ENCODE measurements at regions not wholly inside any gene's neighbourhood (a gene's known extent, or its start where the extent isn't known, plus 50 kb on each side); places are given as distances from the start of the nearest gene placed in this dataset.

DNA sequence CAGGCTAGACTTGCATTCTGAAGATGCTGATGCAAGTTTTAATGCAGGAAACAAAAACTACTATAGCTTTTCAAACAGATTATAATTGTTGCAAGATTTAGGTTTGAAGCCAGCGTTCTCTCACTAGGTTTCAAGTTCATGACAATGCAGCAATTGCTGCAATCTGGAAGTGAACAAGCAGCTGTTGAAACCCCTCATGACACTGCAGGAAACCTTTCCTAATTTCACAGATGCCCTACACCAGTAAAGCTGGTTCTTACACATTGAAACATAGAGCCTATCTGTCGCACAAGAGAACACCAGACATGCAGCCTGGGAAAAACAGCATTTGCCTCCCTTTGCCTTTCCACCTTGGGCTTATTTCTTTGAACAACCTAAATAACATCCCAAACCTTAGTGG lies 1737.2 kb upstream of the MIR17HG start:
- no peak for DNase-seq (ENCODE audit: low read depth in 4 of 4, low spot score in 3 of 4)

DNA sequence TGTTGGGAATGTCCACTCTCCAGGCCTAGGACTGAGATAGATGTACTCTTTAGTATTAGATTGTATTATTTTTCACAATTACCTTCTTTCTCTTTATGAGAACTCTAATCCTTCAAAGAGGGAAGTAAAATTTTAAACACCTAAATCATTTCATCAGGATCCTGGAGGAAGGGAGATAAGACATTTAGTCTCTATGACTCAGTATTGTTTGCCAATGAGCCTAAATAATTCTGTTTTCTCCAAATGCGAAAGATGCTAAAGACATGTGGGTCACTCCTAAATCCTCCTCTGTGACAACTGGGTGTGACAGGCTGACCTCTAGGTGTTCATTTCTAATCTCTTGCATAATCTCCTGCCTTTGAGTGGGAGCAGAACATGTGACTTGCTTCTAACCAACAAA lies 1736.6 kb upstream of the MIR17HG start:
- no peak for DNase-seq (ENCODE audit: low read depth in 4 of 4, low spot score in 3 of 4)

DNA sequence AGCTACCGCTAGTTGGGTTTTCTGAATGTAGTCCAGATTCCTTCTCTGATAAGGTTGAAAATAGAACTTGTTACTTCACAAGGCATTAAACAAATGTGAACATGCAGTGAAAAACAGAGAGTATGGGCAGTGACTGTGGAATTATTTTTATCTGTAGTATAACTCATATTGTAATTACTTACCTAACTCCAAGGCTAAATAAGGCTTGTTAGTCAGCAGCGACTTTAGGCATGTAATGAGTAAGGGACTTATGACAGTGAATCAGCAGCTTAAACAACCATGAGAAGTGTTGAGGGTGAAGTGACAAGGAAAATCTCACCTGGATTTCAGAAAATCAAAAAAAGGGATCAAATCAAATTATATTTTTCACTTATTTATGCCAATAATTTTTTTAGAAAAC lies 1719.5 kb upstream of the MIR17HG start:
- DNase-seq (ENCODE audit: low read depth in 4 of 4, low spot score in 3 of 4): no peak

DNA sequence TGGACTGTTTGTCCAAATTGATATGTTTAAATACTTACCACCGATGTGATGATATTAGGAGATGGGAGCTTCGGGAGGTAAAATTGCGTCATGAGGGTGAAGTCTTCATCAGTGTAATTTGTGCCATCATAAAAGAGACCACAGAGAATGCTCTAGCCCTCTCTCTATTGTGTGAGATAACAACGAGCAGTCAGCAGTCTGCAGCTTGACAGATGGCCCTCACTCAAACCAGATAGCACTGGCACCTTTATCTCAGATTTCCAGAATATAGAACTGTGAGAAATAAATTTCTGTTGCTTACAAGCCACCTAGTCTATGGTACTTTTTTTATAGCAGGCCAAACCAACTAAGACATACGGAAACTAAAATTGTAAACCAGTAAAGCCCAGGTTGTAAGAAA lies 1718.9 kb upstream of the MIR17HG start:
- DNase-seq (ENCODE audit: low read depth in 4 of 4, low spot score in 3 of 4): no peak

DNA sequence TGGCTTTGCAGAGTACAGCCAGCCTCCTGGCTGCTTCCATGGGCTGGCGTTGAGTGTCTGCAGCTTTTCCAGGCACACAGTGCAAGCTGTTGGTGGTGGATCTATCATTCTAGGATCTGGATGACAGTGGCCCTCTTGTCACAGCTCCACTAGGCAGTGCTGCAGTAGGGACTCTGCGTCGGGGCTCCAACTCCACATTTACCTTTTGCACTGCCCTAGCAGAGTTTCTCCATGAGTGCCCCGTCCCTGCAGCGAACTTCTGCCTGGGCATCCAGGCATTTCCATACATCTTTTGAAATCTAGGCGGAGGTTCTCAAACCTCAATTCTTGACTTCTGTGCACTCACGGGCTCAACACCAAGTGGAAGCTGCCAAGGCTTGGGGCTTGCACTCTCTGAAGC lies 1697.3 kb upstream of the MIR17HG start:
- no peak for DNase-seq (ENCODE audit: low read depth in 4 of 4, low spot score in 3 of 4)

DNA sequence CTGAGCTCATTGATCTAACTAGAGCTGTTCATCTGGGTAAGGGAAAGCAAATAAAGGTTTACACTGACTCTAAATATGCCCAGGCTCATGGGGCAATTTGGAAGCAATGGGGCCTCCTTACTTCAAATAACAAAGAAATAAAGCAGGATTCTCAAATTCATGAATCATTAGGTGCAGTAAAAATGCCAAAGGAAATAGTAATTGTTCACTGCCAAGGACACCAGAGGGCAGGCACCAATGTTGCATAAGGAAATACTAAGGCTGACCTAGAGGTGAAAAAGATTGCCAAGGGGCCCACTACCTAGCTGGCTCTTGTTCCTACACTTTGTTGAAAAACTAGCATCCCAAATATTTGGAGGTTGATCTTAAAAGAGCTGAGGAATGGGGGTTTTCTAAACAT lies 1686.7 kb upstream of the MIR17HG start:
- DNase-seq (ENCODE audit: low read depth in 4 of 4, low spot score in 3 of 4): no peak

DNA sequence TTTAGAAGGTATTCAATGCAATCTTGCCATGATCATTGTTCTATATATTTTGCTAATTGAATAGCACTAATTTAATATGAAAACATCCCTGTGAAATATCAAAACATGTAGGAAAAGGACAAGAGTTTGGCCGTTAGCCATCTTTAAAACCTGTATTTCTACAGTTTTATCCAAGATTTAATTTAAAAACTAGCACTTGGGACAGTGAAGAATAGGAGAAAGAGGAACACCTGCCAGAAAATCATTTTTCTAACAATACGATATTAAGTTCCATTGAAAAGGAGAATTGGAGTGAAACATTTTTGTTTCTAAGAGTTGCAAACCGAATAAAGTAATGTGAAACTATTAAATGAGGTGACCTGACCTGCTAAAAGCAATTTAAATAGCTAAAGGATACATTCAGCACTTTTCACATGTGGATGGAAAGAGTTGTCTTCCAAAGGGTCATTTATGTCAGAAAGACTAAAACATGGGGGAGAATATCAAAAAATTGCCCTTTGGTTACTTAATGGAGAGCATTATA lies 1673.6 kb upstream of the MIR17HG start:
- no peak for DNase-seq (ENCODE audit: low read depth in 4 of 4, low spot score in 3 of 4)

- DNase-seq (ENCODE audit: low read depth in 4 of 4, low spot score in 3 of 4): no peak
These were observed 1668.9 kb upstream of the MIR17HG start for GRCh38 chr13:89678466-89679121.

GRCh38 chr13:89684896-89685295 lies 1662.6 kb upstream of the MIR17HG start:
- no peak for DNase-seq (ENCODE audit: low read depth in 4 of 4, low spot score in 3 of 4)

DNA sequence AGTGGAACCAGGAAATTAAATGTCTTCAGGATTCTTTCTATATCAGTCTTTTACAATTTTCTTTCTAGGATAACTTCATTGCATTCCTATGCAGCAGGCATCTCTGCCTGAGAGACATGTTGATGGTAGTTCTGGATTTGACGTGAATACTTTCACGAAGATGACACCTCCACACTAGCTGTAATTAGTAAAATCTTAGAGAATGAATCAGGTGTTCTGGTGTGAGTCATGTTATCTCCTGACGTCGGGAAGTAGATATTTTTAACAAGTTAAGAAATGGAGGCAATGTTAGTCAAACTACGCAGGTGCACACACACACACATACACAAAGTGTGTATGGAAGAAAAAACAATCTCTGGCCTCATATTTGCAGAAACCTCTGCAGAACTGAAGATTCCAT lies 1661.3 kb upstream of the MIR17HG start:
- DNase-seq (ENCODE audit: low read depth in 4 of 4, low spot score in 3 of 4): no peak

DNA sequence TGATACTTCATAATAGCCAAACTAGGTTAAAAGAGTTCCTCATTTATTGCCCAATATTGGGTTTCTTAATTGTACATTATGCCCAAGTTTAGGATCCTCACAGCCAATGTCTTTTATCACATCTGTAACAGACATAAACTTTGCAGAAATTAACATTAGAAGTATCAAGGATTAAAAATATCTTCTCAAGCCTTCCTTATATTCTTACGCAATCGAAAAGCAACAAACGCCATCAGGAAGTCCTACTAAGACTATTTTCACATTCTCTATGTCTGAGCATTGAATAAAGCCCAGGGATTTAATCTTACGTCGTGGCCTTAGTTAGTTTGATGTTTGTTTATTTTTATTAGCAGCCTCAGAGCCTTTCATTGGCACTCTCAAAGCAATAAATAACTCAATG lies 1660.4 kb upstream of the MIR17HG start:
- DNase-seq (ENCODE audit: low read depth in 4 of 4, low spot score in 3 of 4): no peak

- no peak for DNase-seq (ENCODE audit: low read depth in 4 of 4, low spot score in 3 of 4)
These were observed 1658.6 kb upstream of the MIR17HG start for GRCh38 chr13:89688918-89689317.

- no peak for DNase-seq (ENCODE audit: low read depth in 4 of 4, low spot score in 3 of 4)
These were observed 1653.0 kb upstream of the MIR17HG start for GRCh38 chr13:89694451-89694850.

DNA sequence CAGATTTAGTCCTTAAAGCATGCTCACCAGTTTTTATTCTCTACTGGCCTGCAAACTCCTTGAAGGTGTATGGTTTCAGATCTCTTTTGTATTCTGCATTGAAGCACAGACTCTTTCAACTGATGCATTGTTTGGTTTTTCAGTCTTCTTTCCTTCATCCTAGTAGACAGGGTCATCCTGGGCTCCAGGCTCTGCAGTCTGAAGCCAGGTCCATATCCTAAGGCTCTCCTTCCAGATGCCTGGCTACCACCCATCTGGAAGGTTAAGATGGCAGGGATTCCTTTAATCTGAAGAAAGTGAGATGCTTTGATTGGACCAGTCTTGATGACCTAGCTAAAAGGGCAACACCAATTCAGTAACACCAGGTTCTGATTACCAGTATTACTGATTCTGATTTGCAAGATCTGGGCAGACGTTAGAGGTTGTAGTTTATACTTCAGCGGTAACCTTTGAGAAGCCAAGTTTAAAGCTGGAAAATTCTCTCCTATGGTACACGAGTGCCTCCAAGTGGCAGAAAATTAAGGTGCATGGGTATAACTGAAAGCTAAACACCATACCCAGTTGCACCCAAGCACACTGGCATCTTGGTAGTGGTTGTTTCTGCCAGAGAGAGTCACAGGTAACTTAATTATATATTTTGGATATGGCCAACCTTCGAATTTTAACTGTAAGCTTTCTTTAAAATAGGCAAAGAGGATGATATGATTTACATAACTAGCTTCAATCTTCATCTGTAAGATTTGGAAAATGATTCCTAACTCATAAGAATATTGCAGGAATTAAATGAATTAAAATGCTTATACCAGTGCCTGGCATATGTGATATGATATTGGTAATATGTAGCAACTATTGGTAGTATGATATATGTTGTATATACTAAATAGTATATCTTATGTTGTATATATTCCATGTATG lies 1651.9 kb upstream of the MIR17HG start:
- DNase-seq (ENCODE audit: low read depth in 4 of 4, low spot score in 3 of 4): peak; percentile 28 to 40 (median 32)

GRCh38 chr13:89701913-89702312 lies 1645.6 kb upstream of the MIR17HG start:
- DNase-seq (ENCODE audit: low read depth in 4 of 4, low spot score in 3 of 4): no peak

DNA sequence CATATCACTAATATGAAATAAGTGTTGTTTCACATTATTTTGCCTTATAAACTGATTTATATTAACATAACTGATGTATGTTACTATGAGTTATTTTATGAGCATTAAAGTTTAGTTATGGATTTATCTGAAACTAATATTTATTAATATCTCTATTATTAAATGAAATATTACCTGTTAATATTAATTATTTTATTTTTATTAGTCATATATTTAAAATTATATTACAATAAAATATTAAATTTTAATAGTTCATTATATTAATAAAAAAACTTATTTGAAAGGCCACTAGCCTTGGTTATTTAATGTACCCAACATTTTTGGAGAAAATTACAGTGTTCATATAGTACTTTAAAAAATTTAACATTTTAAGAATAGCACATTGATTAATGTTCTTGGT lies 1643.4 kb upstream of the MIR17HG start:
- DNase-seq (ENCODE audit: low read depth in 4 of 4, low spot score in 3 of 4): no peak

DNA sequence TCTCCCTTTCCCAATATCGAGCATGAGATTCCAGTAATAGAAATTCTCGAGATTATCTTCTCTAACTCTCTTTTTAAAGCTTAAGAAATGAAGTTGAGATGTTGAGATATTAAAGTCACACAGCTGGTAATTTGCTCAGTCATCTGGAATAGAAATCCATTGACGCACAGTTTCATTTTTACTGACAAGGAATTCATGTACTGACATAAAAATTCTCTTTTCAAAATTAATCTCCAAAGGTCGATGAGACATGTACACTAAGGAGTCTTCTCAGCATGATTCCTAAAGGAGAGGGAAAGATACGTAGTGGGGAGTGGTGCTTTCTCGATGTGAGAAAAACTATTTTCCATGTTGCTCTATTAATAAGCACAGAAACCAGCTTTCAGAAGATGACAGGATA lies 1639.5 kb upstream of the MIR17HG start:
- no peak for DNase-seq (ENCODE audit: low read depth in 4 of 4, low spot score in 3 of 4)

GRCh38 chr13:89721216-89721615 lies 1626.3 kb upstream of the MIR17HG start:
- no peak for DNase-seq (ENCODE audit: low read depth in 4 of 4, low spot score in 3 of 4)

DNA sequence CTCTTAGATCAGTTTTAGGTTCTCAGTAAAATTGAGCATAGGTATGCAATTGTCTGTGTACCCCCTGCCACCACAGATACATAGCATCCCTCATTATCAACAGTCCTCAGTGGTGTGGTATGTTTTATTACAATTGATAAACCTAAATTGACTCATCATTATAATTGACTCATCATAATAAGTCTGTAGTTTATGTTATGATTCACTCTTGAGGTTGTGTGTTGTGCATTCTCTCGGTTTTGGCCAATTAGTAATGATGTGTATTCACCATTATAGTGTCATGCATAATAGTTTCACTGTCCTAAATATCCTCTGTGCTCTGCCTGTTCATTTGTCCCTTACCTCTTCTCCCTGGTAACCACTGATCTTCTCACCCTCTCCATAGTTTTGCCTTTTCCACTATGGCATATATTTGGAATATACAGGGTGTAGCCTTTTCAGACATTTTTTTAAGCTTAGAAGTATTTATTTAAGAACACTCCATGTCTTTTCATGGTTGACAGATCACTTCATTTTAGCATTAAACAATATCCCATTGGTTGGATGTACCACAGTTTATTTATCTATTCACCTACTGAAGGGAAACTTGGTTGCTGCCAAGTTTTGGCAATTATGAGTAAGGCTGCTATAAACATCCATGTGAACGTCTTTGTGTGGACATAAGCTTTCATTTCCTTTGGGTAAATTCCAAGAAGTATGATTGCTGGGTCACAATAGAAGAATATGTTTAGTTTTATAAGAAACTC lies 1620.6 kb upstream of the MIR17HG start:
- no peak for DNase-seq (ENCODE audit: low read depth in 4 of 4, low spot score in 3 of 4)

- DNase-seq (ENCODE audit: low read depth in 4 of 4, low spot score in 3 of 4): no peak
These were observed 1613.7 kb upstream of the MIR17HG start for GRCh38 chr13:89733829-89734228.

GRCh38 chr13:89737051-89737450 lies 1610.4 kb upstream of the MIR17HG start:
- DNase-seq (ENCODE audit: low read depth in 4 of 4, low spot score in 3 of 4): no peak
